GM19240 (cell line): ENCODE measurements at regions not wholly inside any gene's neighbourhood (a gene's known extent, or its start where the extent isn't known, plus 50 kb on each side); places are given as distances from the start of the nearest gene placed in this dataset.

Source experiments
- DNase-seq: peaks from one replicate; pipeline ENCODE4 v3.0.0; 2011; ENCODE audit warnings: low spot score; ENCODE audit not compliant: insufficient read length

DNA sequence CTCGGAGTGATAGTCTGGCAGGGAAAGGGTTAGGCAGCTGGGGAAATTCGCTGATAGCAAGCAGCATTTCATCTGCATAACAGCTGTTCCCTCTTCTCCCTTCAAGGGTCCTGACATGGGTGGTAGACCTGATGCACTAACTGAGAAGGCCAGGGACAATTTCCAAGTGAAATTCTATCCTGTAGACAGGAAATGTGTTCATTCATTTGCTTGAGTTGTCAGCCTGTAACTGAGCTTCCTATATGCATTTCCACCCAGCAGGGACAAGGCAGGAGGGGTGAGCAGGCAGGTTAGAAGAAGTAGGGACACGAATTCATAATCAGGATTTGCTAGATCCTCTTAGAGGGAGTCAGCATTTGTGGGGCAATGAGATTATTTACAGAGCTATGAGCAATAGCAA lies 154.3 kb upstream of the NCAM1 start:
- DNase-seq: no peak

DNA sequence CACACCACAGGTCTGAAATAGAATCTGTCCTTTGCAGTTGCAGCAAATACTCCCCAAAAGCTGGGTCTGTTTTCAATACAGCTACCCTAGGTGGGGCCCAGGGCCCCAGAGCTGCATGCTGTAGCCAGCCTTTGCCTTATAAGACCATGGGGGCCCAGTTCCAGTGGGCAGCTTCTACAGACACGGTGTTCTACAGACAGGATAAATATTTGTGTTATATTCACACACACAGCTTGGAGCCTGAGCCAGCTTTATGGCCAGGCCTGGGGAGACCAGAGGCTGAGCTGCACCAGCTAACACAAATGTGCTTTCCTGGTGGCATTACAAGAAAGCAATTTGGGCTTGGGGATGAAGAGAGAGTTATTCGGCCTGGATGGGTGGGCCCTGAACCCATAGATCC lies 151.8 kb upstream of the NCAM1 start:
- DNase-seq: no peak

- no peak for DNase-seq
Observed at GRCh38 chr11:112810951-112811350, 150.3 kb upstream of the NCAM1 start.

DNA sequence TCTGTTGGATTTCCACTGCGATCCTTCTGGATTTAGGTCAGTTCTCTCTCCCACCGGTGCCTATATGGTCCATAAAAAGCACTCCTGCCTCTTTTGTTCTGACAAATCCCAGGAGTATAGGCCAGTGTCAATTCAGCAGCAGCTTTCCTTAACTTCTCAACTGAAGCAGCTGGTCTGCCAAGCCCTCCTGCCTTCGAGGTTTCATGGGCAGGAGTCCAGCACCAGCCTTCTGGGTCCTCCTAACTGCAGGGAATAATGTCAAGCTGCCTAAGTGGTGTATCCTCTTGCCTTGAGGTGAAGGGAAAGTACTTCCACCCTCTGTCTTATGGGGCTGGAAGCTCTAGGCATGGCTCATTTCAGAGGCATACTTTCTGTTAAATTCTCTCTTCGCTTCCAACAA lies 149.4 kb upstream of the NCAM1 start:
- DNase-seq: no peak

- DNase-seq: no peak
Observed at GRCh38 chr11:112812729-112813128, 148.5 kb upstream of the NCAM1 start.

- no peak for DNase-seq
Observed at GRCh38 chr11:112814168-112814567, 147.1 kb upstream of the NCAM1 start.

DNA sequence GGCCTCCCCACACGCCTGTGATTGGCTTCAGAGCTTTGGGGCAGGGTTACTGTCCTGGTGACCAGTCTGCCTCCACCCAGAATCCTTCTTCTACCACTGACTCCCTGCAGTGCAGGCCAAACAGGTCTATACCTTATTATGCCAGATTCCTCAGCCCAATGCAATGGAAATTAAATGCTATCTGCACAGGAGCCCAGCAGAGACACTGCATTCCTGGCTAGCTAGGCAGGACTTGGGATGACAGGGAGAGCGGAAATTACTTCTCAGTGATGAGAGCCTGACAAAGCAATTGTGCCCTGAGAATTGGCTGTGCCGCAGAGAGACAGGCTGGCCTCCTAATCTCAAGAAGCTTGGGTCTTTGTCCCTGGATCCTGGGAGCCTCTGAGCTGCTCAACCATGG lies 143.8 kb upstream of the NCAM1 start:
- no peak for DNase-seq

DNA sequence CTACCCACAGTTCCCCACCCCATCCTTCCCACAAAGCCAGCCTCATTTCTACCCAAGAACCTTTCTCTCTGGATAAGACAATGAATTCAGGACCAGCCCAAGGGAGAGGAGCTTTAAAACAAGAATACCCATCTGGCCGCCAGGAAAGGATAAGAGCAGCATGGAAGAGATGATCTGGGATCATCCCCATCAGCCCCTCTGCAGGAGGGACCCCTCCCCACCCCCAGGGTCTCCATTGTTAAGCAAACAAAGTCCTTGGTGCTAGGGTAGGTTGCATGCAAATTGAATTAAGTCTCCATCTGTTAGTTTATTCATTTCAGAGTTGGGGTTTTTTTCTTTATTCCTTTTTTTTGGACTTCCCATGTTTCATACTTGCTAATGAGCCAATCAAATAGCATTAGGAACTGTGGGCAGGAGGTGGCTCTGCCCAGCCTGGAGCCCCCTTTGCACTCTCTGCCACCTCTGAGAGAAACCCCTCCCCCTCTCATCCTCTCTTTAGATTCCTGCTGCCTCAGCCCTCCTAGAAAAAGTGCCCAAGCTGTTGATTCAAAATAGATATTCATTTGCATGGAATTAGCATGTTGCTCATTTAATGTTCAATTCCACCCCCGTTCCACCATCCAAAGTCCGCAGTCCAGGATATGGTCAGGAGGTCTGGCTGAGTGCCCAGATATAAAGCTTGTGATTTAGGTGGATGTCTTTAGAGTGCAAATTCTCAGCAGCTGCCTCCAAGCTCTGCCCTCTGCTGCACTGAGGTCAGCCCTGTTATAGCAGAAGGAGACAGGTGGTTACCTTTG lies 138.5 kb upstream of the NCAM1 start:
- DNase-seq: no peak

DNA sequence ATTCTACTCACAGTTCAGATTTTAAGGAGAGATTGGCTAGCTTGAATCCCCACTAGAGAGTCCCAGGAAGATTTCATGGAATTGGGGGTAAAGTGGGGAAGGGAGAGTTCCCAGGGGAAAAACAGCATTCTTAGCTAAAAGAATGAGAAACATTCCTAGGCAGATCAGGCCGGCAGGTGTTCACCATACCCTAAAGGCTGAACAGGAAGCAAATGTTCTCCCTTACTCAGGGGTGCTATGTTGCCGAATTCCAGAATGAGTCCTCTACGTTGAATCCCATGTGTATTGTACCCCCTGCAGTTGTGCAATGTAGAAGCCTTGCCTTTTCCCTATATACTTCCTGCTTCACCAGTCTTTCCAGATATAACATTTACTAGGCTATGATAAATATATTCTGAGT lies 135.2 kb upstream of the NCAM1 start:
- DNase-seq: no peak

DNA sequence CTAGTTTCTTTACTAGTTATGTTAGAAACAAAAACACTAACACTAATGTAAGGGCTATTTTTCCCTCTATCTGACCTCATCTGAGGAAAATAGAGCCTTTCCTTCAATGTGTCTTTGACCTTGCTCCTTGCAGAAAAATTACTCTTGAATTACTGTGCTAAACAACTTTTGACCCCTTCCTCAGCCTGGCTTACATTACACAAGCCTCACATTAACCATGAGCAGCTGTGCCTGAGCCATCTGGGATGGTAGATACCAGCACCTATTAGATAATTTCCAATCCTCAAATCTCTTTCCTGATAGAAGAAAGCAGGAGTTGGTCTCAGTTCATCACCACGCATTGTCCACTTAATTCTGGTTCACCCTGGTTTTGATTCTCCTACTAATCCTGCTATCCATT lies 134.4 kb upstream of the NCAM1 start:
- no peak for DNase-seq

DNA sequence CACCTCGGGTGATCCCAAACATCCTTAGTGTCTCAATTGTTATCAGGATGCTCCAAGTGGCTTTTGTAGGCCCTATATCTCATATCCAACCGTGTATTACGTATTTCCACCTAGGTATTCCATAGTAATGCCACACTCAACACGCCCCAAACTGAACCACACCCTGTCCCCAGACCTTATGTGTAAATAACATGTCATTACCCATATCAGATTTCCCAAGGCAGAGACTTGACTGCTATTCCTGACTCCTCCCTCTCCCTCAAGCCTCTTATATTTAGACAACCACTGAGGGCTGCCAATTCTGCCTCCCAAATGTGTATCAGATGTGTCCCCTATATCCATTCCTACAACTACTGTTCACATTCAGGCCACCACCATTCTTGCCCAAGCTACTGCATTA lies 132.8 kb upstream of the NCAM1 start:
- no peak for DNase-seq

- DNase-seq: no peak
Observed at GRCh38 chr11:112829971-112830654, 131.1 kb upstream of the NCAM1 start.

DNA sequence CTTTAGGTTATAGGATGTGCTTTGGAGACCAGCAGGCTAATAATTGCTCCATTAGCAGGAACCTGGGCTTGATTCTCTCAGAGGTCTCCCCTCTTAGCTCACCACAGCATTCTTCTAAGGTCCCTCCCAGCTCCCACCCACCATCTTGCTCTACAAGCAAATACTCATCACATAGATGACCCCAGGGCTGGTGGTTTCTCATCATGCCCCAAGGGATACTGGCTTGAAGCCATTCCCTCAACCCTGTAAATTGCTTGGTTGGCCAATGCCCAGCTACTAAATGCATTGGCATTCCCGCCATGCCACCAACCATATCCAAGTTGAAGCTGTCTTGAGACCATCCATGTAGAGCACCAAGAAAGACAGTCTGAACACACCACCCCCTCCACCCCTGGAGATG lies 130.2 kb upstream of the NCAM1 start:
- DNase-seq: no peak

DNA sequence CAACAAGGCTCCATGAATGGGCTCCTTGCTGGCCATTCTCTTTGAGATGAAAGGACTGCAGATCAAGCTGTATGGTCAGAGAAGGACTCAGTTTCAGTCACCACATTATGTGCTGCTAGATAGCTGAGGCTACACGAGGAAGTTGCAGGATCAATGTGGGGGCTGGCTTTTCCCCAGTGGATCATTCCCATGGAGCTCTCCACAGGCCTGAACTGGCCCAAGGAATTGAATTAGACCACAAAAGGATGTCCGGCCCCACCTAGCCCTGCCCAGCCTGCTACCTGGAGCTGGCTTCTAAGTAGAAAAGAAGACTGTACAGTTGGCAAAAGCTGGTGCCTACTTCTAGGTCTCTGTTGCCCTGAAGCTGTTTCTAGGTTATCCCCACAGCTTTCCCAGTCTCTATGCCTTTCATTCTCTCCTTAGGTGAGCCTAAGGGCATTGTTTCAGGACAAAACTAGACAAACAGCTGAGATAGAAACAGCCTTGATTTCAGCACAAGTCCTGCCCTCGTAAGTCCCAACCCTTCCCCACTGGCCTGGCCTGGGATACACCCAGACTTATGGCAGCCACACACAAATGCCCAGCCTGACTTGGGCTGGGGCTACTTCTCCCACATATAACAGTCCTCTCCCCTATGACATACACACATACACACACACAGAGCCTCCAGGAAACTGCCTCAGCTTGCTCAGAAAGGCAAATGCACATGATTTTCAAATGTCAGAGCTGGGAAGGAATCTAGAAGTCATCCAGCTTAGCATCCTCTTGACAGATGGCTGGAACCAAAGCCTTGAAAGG lies 129.1 kb upstream of the NCAM1 start:
- DNase-seq: no peak

DNA sequence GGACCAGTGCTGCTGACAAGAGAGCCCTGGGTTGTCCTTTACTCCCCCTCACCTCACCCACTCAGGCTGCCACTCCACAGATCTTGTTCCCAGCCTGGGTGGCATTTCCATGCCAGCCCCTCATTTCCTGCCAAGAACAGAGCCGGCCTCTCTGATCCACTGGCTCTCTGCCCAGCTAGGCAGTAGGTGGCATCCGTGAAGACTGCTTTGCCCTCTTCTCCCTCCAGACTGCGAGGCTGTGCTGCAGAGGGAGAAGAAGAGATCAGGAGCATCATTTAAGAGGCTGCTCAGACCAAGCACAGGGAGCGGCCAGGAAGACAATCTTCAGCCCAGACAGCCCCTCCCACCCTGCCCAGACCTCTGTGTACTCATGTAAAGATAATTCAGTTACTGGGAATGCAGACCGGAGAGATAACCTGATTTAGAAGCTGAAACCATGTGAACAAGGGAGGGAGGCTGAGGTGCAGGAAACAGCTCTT lies 126.9 kb upstream of the NCAM1 start:
- DNase-seq: no peak

GRCh38 chr11:112835591-112836255 lies 125.5 kb upstream of the NCAM1 start:
- no peak for DNase-seq

DNA sequence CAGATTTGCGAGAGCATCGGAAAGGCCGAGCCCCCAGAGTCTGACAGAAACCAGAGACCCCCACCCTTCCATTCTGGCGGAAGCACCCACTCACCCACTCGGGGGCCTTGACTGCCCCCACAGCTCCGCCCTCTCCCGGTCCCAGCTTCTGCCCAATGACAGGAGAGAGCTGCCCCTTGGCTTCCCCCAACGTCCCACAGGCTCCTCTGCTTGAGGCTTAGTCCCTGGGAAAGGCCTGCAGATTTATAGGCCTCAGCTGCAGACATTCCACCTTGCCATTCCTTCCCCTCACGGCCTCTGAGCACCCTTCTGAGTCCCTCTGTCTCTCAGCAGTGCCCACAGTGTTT lies 125.0 kb upstream of the NCAM1 start:
- DNase-seq: no peak

DNA sequence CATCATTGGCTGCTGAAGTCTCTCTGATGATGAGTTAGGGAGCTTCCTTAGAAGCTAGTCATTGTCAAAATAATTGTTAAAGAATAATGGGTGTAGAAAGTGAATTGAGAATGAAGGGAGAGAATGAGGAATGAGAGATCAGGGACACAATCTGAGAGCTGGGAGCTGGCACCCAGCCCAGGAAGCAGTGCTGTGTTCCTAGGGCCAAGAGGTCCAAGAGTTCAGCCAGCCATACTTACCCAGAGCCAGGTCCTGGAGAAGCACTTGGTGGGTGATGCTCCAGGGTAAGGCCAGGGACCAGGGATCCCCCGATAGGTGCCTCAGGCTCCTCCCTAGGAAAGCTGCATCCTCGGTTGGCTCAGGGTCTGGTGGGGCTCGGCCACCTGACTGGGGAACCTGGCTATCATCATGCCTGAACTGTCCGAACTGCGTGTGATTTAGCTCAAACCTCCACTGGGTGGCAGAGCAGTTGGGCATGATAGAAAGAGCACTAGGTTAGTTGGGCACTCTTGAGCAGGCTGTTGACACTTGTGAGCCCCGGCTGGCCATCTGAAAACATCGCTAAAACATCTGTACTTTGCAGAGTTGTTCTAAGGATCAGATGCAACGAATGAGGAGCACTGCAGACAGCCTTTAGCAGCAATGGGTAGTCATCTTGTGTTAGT lies 123.9 kb upstream of the NCAM1 start:
- no peak for DNase-seq

DNA sequence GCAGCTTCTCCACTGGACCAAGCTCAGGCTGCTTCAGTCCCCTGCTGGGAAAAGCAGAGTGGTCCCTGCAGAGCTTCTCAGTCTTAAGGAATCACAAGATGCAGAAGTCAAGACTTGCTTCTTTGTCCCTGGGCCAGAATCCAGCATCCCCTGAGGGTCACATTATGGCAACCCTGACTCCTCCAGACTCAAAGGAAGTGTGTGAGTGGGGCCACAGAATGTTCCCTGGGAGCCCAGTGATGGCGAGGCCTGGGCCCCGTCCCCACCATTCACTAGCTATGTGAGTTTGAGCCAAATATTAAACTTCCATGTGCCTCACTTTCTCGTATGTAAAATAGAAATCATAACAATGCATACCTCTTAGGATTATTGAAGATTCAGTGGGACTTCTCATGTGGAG lies 122.2 kb upstream of the NCAM1 start:
- DNase-seq: no peak

DNA sequence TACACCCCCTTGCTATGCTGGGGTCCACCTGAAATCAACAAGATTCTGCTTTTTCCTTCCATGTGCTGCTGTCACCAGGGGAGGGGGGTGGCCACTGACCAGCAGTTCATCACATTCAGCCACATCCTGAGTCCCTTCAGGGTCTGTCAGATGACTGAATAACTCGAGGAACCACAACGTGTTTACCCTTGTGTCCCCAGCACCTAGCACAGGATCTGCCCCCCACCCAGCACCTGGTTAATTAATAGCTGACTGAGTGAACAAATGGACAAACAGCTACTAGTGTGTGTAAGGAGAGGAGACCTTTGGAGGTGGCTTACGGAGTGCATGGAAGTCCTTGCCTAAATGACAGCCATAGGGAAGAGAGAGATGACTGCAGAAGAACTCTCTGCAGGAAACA lies 119.5 kb upstream of the NCAM1 start:
- no peak for DNase-seq

GRCh38 chr11:112842151-112842550 lies 119.1 kb upstream of the NCAM1 start:
- DNase-seq: no peak
